ENCODE measurements at regions not wholly inside any gene's neighbourhood (a gene's known extent, or its start where the extent isn't known, plus 50 kb on each side); places are given as distances from the start of the nearest gene placed in this dataset.

DNA sequence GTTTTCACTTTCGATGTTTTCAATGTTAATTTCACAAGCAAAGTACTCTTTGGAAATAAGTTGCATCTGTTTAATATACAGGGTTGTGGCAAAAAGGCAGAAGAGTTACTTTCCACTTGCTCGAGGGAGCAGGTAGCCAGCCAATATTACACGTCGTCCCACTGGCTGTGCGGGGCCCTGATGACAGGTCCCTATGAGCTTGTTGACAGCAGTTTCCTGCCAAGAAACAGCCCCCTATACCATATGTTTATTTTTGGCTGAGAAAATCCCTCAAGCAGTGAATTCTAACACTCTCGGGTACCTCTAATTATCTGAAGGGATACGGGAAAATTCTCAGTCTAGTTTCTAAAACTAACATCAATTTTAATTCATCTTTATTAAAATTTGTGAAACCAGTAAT, 116.8 kb upstream of the SGO1 start:
- TF ChIP-seq, protein P1, sequence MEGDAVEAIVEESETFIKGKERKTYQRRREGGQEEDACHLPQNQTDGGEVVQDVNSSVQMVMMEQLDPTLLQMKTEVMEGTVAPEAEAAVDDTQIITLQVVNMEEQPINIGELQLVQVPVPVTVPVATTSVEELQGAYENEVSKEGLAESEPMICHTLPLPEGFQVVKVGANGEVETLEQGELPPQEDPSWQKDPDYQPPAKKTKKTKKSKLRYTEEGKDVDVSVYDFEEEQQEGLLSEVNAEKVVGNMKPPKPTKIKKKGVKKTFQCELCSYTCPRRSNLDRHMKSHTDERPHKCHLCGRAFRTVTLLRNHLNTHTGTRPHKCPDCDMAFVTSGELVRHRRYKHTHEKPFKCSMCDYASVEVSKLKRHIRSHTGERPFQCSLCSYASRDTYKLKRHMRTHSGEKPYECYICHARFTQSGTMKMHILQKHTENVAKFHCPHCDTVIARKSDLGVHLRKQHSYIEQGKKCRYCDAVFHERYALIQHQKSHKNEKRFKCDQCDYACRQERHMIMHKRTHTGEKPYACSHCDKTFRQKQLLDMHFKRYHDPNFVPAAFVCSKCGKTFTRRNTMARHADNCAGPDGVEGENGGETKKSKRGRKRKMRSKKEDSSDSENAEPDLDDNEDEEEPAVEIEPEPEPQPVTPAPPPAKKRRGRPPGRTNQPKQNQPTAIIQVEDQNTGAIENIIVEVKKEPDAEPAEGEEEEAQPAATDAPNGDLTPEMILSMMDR (IDR thresholded peaks at IDR 0.05), result no peak
- no peak for TF ChIP-seq POLR2A (IDR thresholded peaks at IDR 0.05)
